ENCODE measurements at regions not wholly inside any gene's neighbourhood (a gene's known extent, or its start where the extent isn't known, plus 50 kb on each side); places are given as distances from the start of the nearest gene placed in this dataset.

- TF ChIP-seq CTCF (IDR thresholded peaks at IDR 0.05), result no peak
- TF ChIP-seq ZFX (IDR thresholded peaks at IDR 0.05; ENCODE audit: borderline replicate concordance), result no peak
- no peak overlapping the region for H3K27ac ChIP-seq
Measured at GRCh38 chrY:9922035-9922434, 394.4 kb downstream of the TSPY10 start.

- TF ChIP-seq ZFX (IDR thresholded peaks at IDR 0.05; ENCODE audit: borderline replicate concordance), result no peak
- TF ChIP-seq CTCF (IDR thresholded peaks at IDR 0.05), result peak; percentile 41
- H3K27ac ChIP-seq, result no peak overlapping the region
Measured at GRCh38 chrY:9968381-9968780, 440.7 kb downstream of the TSPY10 start.
